ENCODE measurements at regions not wholly inside any gene's neighbourhood (a gene's known extent, or its start where the extent isn't known, plus 50 kb on each side); places are given as distances from the start of the nearest gene placed in this dataset.

- DNase-seq, result no peak
Measured at GRCh38 chr14:85288041-85288440, 241.9 kb upstream of the FLRT2 start.

GRCh38 chr14:85291731-85292130 is 238.2 kb upstream of the FLRT2 start:
- no peak for DNase-seq

- no peak for DNase-seq
Measured at GRCh38 chr14:85293612-85294234, 236.2 kb upstream of the FLRT2 start.

GRCh38 chr14:85295318-85295717 is 234.6 kb upstream of the FLRT2 start:
- DNase-seq, result no peak

- no peak for DNase-seq
Measured at GRCh38 chr14:85296456-85297210, 233.3 kb upstream of the FLRT2 start.

GRCh38 chr14:85300107-85300506 is 229.8 kb upstream of the FLRT2 start:
- peak; percentile 51 for DNase-seq

GRCh38 chr14:85301506-85301905 is 228.4 kb upstream of the FLRT2 start:
- no peak for DNase-seq

GRCh38 chr14:85306024-85306423 is 223.9 kb upstream of the FLRT2 start:
- no peak for DNase-seq

GRCh38 chr14:85308531-85309300 is 221.2 kb upstream of the FLRT2 start:
- DNase-seq, result no peak

GRCh38 chr14:85310491-85311272 is 219.3 kb upstream of the FLRT2 start:
- no peak for DNase-seq

GRCh38 chr14:85313560-85314207 is 216.3 kb upstream of the FLRT2 start:
- no peak for DNase-seq

GRCh38 chr14:85315290-85315689 is 214.7 kb upstream of the FLRT2 start:
- no peak for DNase-seq

GRCh38 chr14:85315733-85316290 is 214.1 kb upstream of the FLRT2 start:
- no peak for DNase-seq

- no peak for DNase-seq
Measured at GRCh38 chr14:85316701-85317410, 213.1 kb upstream of the FLRT2 start.

GRCh38 chr14:85317491-85318021 is 212.4 kb upstream of the FLRT2 start:
- DNase-seq, result no peak

GRCh38 chr14:85319101-85319500 is 210.8 kb upstream of the FLRT2 start:
- no peak for DNase-seq

- no peak for DNase-seq
Measured at GRCh38 chr14:85319998-85320630, 209.8 kb upstream of the FLRT2 start.

- DNase-seq, result no peak
Measured at GRCh38 chr14:85325134-85326017, 204.6 kb upstream of the FLRT2 start.

- no peak for DNase-seq
Measured at GRCh38 chr14:85332401-85332800, 197.5 kb upstream of the FLRT2 start.

GRCh38 chr14:85333313-85333712 is 196.6 kb upstream of the FLRT2 start:
- no peak for DNase-seq
